CD4-positive, CD25-positive, alpha-beta regulatory T cell (primary cell): ENCODE measurements at regions not wholly inside any gene's neighbourhood (a gene's known extent, or its start where the extent isn't known, plus 50 kb on each side); places are given as distances from the start of the nearest gene placed in this dataset.

Experiments
- ATAC-seq, 2 donors: fragments of 150-1000 bp; cut with Tn5 transposase; one replicate each; pipeline ENCODE4 v1.10.0; 2021; ENCODE audit warnings: low read depth in 2 of 2, moderate number of reproducible peaks in 2 of 2, moderate library complexity in 1 of 2
- DNase-seq, 3 donors: peaks; one replicate each; pipeline versions ENCODE4 v3.0.0 to v3.0.0-alpha.2; 2012 to 2022; ENCODE audit warnings: mixed read lengths in 1 of 3
- H3K27ac ChIP-seq: one replicate; pipeline ENCODE4 v1.7.0; 2013; ENCODE audit warnings: mild to moderate bottlenecking, low read length; ENCODE audit not compliant: insufficient read depth, poor library complexity, severe bottlenecking
- H3K27me3 ChIP-seq: one replicate; pipeline ENCODE4 v1.7.0; 2013; ENCODE audit warnings: low read length; ENCODE audit not compliant: control insufficient read depth, insufficient read depth
- H3K36me3 ChIP-seq: one replicate; pipeline ENCODE4 v1.7.0; 2013; ENCODE audit warnings: mild to moderate bottlenecking, low read length, moderate library complexity; ENCODE audit not compliant: control insufficient read depth, insufficient read depth
- H3K4me1 ChIP-seq: 2 replicates; pipeline ENCODE4 v1.7.0; 2013; ENCODE audit warnings: mild to moderate bottlenecking, low read length; ENCODE audit not compliant: insufficient read depth, control insufficient read depth, poor library complexity, severe bottlenecking
- H3K4me3 ChIP-seq: one replicate; pipeline ENCODE4 v1.7.0; 2013; ENCODE audit warnings: low read depth, mild to moderate bottlenecking, low read length, moderate library complexity
- H3K9me3 ChIP-seq, 2 experiments: 1 replicate in 1 of 2; 2 replicates in 1 of 2; pipeline ENCODE4 v1.7.0; 2013; ENCODE audit warnings: low read length in 2 of 2, mild to moderate bottlenecking in 1 of 2, moderate library complexity in 1 of 2; ENCODE audit not compliant: control insufficient read depth in 2 of 2
- H3K27ac Mint-ChIP-seq, 3 donors: one replicate each; pipeline ENCODE4 v1.8.0; 2020 to 2022; ENCODE audit warnings: mild to moderate bottlenecking in 3 of 3, mixed read lengths in 3 of 3, moderate library complexity in 2 of 3
- H3K27me3 Mint-ChIP-seq: one replicate; pipeline ENCODE4 v1.8.0; 2022; ENCODE audit warnings: mild to moderate bottlenecking, mixed read lengths
- H3K36me3 Mint-ChIP-seq: one replicate; pipeline ENCODE4 v1.8.0; 2020; ENCODE audit warnings: mixed read lengths
- H3K4me1 Mint-ChIP-seq, 4 donors: one replicate each; pipeline ENCODE4 v1.8.0; 2020 to 2022; ENCODE audit warnings: mixed read lengths in 4 of 4, mild to moderate bottlenecking in 1 of 4
- H3K4me3 Mint-ChIP-seq, 4 donors: one replicate each; pipeline ENCODE4 v1.8.0; 2020 to 2022; ENCODE audit warnings: mild to moderate bottlenecking in 4 of 4, mixed read lengths in 4 of 4, moderate library complexity in 3 of 4
- H3K9me3 Mint-ChIP-seq, 7 donors: one replicate each; pipeline ENCODE4 v1.8.0; 2020 to 2022; ENCODE audit warnings: mixed read lengths in 7 of 7, mild to moderate bottlenecking in 3 of 7, moderate library complexity in 2 of 7

DNA sequence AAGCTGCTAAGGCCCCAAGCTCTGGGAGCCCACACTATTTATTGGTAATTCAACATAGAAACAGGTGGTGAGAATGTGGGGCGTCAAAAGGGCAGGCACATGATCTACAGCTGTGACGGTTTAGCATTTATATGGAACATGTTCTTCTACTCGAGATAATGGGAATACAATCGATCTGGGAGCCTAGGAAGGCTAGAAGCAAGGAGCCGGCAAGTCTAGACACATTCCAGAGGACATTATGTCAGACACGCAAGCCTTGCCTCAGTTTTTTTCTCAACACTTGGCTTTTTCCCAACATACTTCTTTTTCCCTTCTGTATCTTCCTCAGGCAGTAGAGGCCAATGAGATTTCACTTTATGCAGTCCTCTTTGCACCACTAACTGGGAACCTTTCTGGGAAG, 315.7 kb upstream of the SLITRK5 start:
- H3K27ac ChIP-seq: no peak overlapping the region
- H3K4me1 Mint-ChIP-seq: no peaks in the 10 kb centered on the region
- H3K27me3 ChIP-seq: no peaks in the 10 kb centered on the region
- no peak for DNase-seq
- no peaks in the 10 kb centered on the region for H3K36me3 ChIP-seq
- ATAC-seq: no peak
- H3K27me3 Mint-ChIP-seq: no peaks in the 10 kb centered on the region
- H3K36me3 Mint-ChIP-seq: no peaks in the 10 kb centered on the region
- peak overlapping the region in 1 of 3 donors; percentile 4 for H3K27ac Mint-ChIP-seq
- H3K9me3 Mint-ChIP-seq: peaks cover 4 to 21% (median 8%) of the 10 kb centered on the region in 7 donors
- no peaks in the 10 kb centered on the region for H3K4me1 ChIP-seq
- no peak overlapping the region for H3K4me3 ChIP-seq
- no peak overlapping the region for H3K4me3 Mint-ChIP-seq
- peaks cover 2 to 19% of the 10 kb centered on the region in 2 experiments for H3K9me3 ChIP-seq

- no peaks in the 10 kb centered on the region for H3K4me1 ChIP-seq
- Mint-ChIP-seq H3K27me3 (no peaks in the 10 kb centered on the region), H3K36me3 (no peaks in the 10 kb centered on the region), H3K27ac (no peak overlapping the region), H3K9me3 (peaks cover 4 to 24% (median 6%) of the 10 kb centered on the region in 7 donors), H3K4me1 (no peaks in the 10 kb centered on the region), H3K4me3 (no peak overlapping the region)
- no peak overlapping the region for H3K27ac ChIP-seq
- H3K36me3 ChIP-seq: no peaks in the 10 kb centered on the region
- no peaks in the 10 kb centered on the region for H3K27me3 ChIP-seq
- no peak overlapping the region for H3K4me3 ChIP-seq
- H3K9me3 ChIP-seq: peaks cover 2 to 19% of the 10 kb centered on the region in 2 experiments
- DNase-seq: no peak
- no peak for ATAC-seq
These were observed 314.9 kb upstream of the SLITRK5 start for GRCh38 chr13:87356314-87356713.

DNA sequence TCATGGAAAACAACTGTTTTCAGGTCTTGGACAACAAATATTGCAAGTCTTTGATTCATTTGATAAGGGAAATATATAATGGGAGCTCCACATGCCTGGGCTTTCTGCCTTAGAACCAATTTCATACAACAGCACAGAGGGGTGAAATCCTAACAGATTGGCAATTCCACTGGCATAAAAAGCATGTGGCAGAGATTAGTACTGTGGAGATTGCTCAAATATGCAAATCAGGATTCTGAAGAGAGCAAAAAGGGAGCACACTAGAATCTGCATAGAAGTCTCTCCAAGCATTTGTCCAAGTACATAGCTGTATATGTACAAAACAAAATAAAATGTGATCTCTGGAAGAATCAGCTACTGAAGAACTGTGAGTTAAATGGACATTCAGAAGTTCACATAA, 312.9 kb upstream of the SLITRK5 start:
- H3K27me3 ChIP-seq: no peaks in the 10 kb centered on the region
- H3K36me3 ChIP-seq: no peaks in the 10 kb centered on the region
- no peaks in the 10 kb centered on the region for H3K4me1 ChIP-seq
- no peak overlapping the region for H3K4me3 ChIP-seq
- Mint-ChIP-seq H3K4me1 (no peaks in the 10 kb centered on the region), H3K27ac (no peak overlapping the region), H3K9me3 (peaks cover 4 to 21% (median 5%) of the 10 kb centered on the region in 7 donors), H3K4me3 (no peak overlapping the region), H3K27me3 (no peaks in the 10 kb centered on the region), H3K36me3 (no peaks in the 10 kb centered on the region)
- no peak overlapping the region for H3K27ac ChIP-seq
- DNase-seq: no peak
- ATAC-seq: no peak
- H3K9me3 ChIP-seq: peaks cover 2 to 16% of the 10 kb centered on the region in 2 experiments

- H3K4me1 Mint-ChIP-seq: no peaks in the 10 kb centered on the region
- ATAC-seq: no peak
- H3K4me3 Mint-ChIP-seq: no peak overlapping the region
These were observed 310.0 kb upstream of the SLITRK5 start for GRCh38 chr13:87361216-87361615.

GRCh38 chr13:87368639-87369038, 302.5 kb upstream of the SLITRK5 start:
- H3K27me3 ChIP-seq: no peaks in the 10 kb centered on the region
- H3K9me3 Mint-ChIP-seq: peaks cover 0 to 31% (median 5%) of the 10 kb centered on the region in 7 donors

More at GRCh38 chr13:87361216-87361615, 310.0 kb upstream of the SLITRK5 start:
- H3K9me3 ChIP-seq: peaks cover 0 to 7% of the 10 kb centered on the region in 2 experiments
- no peaks in the 10 kb centered on the region for H3K36me3 Mint-ChIP-seq
- no peaks in the 10 kb centered on the region for H3K4me1 ChIP-seq
- no peak for DNase-seq
- H3K9me3 Mint-ChIP-seq: peaks cover 3 to 23% (median 7%) of the 10 kb centered on the region in 7 donors
- H3K27ac ChIP-seq: no peak overlapping the region
- no peak overlapping the region for H3K27ac Mint-ChIP-seq
- no peak overlapping the region for H3K4me3 ChIP-seq
- H3K36me3 ChIP-seq: no peaks in the 10 kb centered on the region
- no peaks in the 10 kb centered on the region for H3K27me3 Mint-ChIP-seq
- no peaks in the 10 kb centered on the region for H3K27me3 ChIP-seq

GRCh38 chr13:87376081-87376480, 295.1 kb upstream of the SLITRK5 start:
- no peaks in the 10 kb centered on the region for H3K36me3 ChIP-seq
- Mint-ChIP-seq H3K27ac (no peak overlapping the region), H3K27me3 (no peaks in the 10 kb centered on the region), H3K4me1 (no peaks in the 10 kb centered on the region), H3K9me3 (peaks cover 3 to 13% (median 4%) of the 10 kb centered on the region in 7 donors), H3K36me3 (no peaks in the 10 kb centered on the region), H3K4me3 (no peak overlapping the region)
- H3K27ac ChIP-seq: no peak overlapping the region
- no peaks in the 10 kb centered on the region for H3K4me1 ChIP-seq
- H3K9me3 ChIP-seq: no peaks in the 10 kb centered on the region
- H3K27me3 ChIP-seq: no peaks in the 10 kb centered on the region
- ATAC-seq (no peak), DNase-seq (no peak)
- no peak overlapping the region for H3K4me3 ChIP-seq

More at GRCh38 chr13:87368639-87369038, 302.5 kb upstream of the SLITRK5 start:
- Mint-ChIP-seq H3K27ac (no peak overlapping the region), H3K36me3 (no peaks in the 10 kb centered on the region), H3K4me1 (no peaks in the 10 kb centered on the region), H3K27me3 (no peaks in the 10 kb centered on the region), H3K4me3 (no peak overlapping the region)
- no peaks in the 10 kb centered on the region for H3K36me3 ChIP-seq
- no peak overlapping the region for H3K4me3 ChIP-seq
- H3K9me3 ChIP-seq: peaks cover 0 to 2% of the 10 kb centered on the region in 2 experiments
- ATAC-seq: no peak
- no peak for DNase-seq
- H3K27ac ChIP-seq: no peak overlapping the region
- no peaks in the 10 kb centered on the region for H3K4me1 ChIP-seq

DNA sequence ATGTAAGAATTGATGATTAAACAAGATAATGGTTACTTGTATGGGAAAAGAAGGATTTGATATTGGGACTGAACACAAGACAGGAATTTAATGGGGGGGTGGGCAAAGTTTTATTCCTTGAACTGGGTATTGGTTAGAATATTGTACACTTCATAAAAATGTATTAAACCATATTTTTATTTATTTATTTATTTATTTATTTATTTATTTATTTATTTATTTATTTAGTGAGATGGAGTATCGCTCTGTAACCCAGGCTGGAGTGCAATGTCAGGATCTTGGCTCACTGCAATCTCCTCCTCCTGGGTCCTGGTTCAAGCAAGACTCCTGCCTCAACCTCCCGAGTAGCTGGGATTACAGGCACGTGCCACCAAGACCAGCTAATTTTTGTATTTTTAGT, 287.1 kb upstream of the SLITRK5 start:
- Histone ChIP-seq H3K27me3 (no peaks in the 10 kb centered on the region), H3K9me3 (no peaks in the 10 kb centered on the region), H3K4me1 (no peaks in the 10 kb centered on the region), H3K27ac (no peak overlapping the region), H3K4me3 (no peak overlapping the region), H3K36me3 (no peaks in the 10 kb centered on the region)
- ATAC-seq: no peak
- Mint-ChIP-seq H3K27ac (no peak overlapping the region), H3K9me3 (peaks cover 4 to 29% (median 13%) of the 10 kb centered on the region in 7 donors), H3K27me3 (no peaks in the 10 kb centered on the region), H3K36me3 (no peaks in the 10 kb centered on the region), H3K4me1 (no peaks in the 10 kb centered on the region), H3K4me3 (no peak overlapping the region)
- DNase-seq: no peak

DNA sequence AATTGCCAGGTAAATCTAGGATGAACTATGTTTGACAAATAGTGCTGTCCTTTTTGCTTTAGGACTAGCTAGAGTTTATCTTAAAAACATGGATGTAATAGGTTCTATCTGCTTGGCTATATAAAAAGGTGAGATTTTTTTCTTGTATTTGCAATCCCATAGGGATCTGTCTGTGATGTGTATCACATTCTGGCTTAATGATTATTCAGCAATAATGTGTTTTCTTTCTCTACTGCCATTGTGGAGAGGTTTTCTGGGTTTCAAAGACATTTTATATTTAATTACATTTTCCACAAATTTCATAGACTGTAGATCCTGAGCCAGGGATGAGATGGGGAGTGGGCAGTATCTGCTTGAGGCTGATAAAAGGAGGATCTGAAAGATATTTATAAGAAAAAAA, 277.8 kb upstream of the SLITRK5 start:
- Histone ChIP-seq H3K27ac (no peak overlapping the region), H3K9me3 (peaks cover 2 to 10% of the 10 kb centered on the region in 2 experiments), H3K4me3 (no peak overlapping the region), H3K36me3 (no peaks in the 10 kb centered on the region), H3K4me1 (no peaks in the 10 kb centered on the region), H3K27me3 (no peaks in the 10 kb centered on the region)
- Mint-ChIP-seq H3K4me1 (no peaks in the 10 kb centered on the region), H3K9me3 (peaks cover 2 to 12% (median 6%) of the 10 kb centered on the region in 7 donors), H3K27ac (no peak overlapping the region), H3K36me3 (no peaks in the 10 kb centered on the region), H3K4me3 (no peak overlapping the region), H3K27me3 (peaks cover 4% of the 10 kb centered on the region)
- ATAC-seq: no peak
- no peak for DNase-seq
